ENCODE measurements at regions not wholly inside any gene's neighbourhood (a gene's known extent, or its start where the extent isn't known, plus 50 kb on each side); places are given as distances from the start of the nearest gene placed in this dataset.

GRCh38 chr5:60529001-60529400 lies 171.0 kb downstream of the DEPDC1B start:
- no peak overlapping the region for H3K4me3 ChIP-seq (ENCODE audit: low read depth in 1 of 3, low read length in 3 of 3)
- H3K27me3 ChIP-seq (ENCODE audit: control insufficient read depth in 4 of 4, insufficient read depth in 4 of 4, low read length in 3 of 4): no peaks in the 10 kb centered on the region
- H3K9ac ChIP-seq (ENCODE audit: low read depth in 1 of 2, low read length in 2 of 2): no peak overlapping the region
- no peaks in the 10 kb centered on the region for H3K9me3 ChIP-seq (ENCODE audit: control insufficient read depth in 4 of 4, low read length in 3 of 4)
- DNase-seq (ENCODE audit: low spot score): no peak
- H3K4me1 ChIP-seq (ENCODE audit: control insufficient read depth in 4 of 4, insufficient read depth in 4 of 4, low read length in 3 of 4): no peaks in the 10 kb centered on the region
- no peak overlapping the region for H3K27ac ChIP-seq (ENCODE audit: low read depth in 1 of 2, low read length in 2 of 2)
- no peaks in the 10 kb centered on the region for H3K36me3 ChIP-seq (ENCODE audit: control insufficient read depth in 4 of 4, insufficient read depth in 3 of 4, low read depth in 1 of 4, low read length in 3 of 4)
- 71% methylated on average over 2 of the region's 2 CpGs for WGBS
- TF ChIP-seq TAF1 (conservative IDR thresholded peaks at IDR 0.05) (no peak), FOXA2 (IDR thresholded peaks at IDR 0.05) (no peak), YY1 (IDR thresholded peaks at IDR 0.05) (no peak), EGR1 (IDR thresholded peaks at IDR 0.05; ENCODE audit: low read depth in 2 of 2) (no peak), REST (IDR thresholded peaks at IDR 0.05) (no peak), MAX (IDR thresholded peaks at IDR 0.05) (no peak), SP1 (IDR thresholded peaks at IDR 0.05) (no peak), HNF4A (conservative IDR thresholded peaks at IDR 0.05) (no peak), HNF4G (IDR thresholded peaks at IDR 0.05) (no peak), CTCF (IDR thresholded peaks at IDR 0.05; ENCODE audit: low read depth, low read length, missing input control) (no peak), ZBTB33 (IDR thresholded peaks at IDR 0.05) (no peak), JUND (IDR thresholded peaks at IDR 0.05) (no peak), NR2F2 (IDR thresholded peaks at IDR 0.05) (no peak)

GRCh38 chr5:60527072-60527471 lies 172.9 kb downstream of the DEPDC1B start:
- Histone ChIP-seq H3K36me3 (ENCODE audit: control insufficient read depth in 4 of 4, insufficient read depth in 3 of 4, low read depth in 1 of 4, low read length in 3 of 4) (no peaks in the 10 kb centered on the region), H3K9me3 (ENCODE audit: control insufficient read depth in 4 of 4, low read length in 3 of 4) (no peaks in the 10 kb centered on the region), H3K9ac (ENCODE audit: low read depth in 1 of 2, low read length in 2 of 2) (no peak overlapping the region), H3K27ac (ENCODE audit: low read depth in 1 of 2, low read length in 2 of 2) (no peak overlapping the region), H3K4me1 (ENCODE audit: control insufficient read depth in 4 of 4, insufficient read depth in 4 of 4, low read length in 3 of 4) (no peaks in the 10 kb centered on the region), H3K27me3 (ENCODE audit: control insufficient read depth in 4 of 4, insufficient read depth in 4 of 4, low read length in 3 of 4) (no peaks in the 10 kb centered on the region), H3K4me3 (ENCODE audit: low read depth in 1 of 3, low read length in 3 of 3) (no peak overlapping the region)
- DNase-seq (ENCODE audit: low spot score): no peak
- 74% methylated on average over 5 of the region's 5 CpGs for WGBS
- TF ChIP-seq JUND (IDR thresholded peaks at IDR 0.05): no peak
- no peak for TF ChIP-seq FOXA1 (IDR thresholded peaks at IDR 0.05)
- no peak for TF ChIP-seq FOXA2 (IDR thresholded peaks at IDR 0.05)
- no peak for TF ChIP-seq GABPA (IDR thresholded peaks at IDR 0.05 in 1 of 2, conservative IDR thresholded peaks at IDR 0.05 in 1 of 2)
- TF ChIP-seq EGR1 (IDR thresholded peaks at IDR 0.05; ENCODE audit: low read depth in 2 of 2): no peak
- no peak for TF ChIP-seq REST (IDR thresholded peaks at IDR 0.05)
- no peak for TF ChIP-seq TAF1 (conservative IDR thresholded peaks at IDR 0.05)
- TF ChIP-seq MAX (IDR thresholded peaks at IDR 0.05): no peak
- no peak for TF ChIP-seq RXRA (IDR thresholded peaks at IDR 0.05)
- no peak for TF ChIP-seq ATF3 (IDR thresholded peaks at IDR 0.05)
- TF ChIP-seq RAD21 (IDR thresholded peaks at IDR 0.05): no peak
- no peak for TF ChIP-seq HNF4G (IDR thresholded peaks at IDR 0.05)
- TF ChIP-seq HNF4A (conservative IDR thresholded peaks at IDR 0.05): no peak
- TF ChIP-seq ZBTB33 (IDR thresholded peaks at IDR 0.05): no peak

Data from liver (tissue), 8 donors.